ENCODE measurements at regions not wholly inside any gene's neighbourhood (a gene's known extent, or its start where the extent isn't known, plus 50 kb on each side); places are given as distances from the start of the nearest gene placed in this dataset.
A peak's percentile ranks its signal among the peaks of the same experiment; 100 is the strongest.

- no peaks in the 10 kb centered on the region for H3K4me1 ChIP-seq (ENCODE audit: control insufficient read depth in 1 of 2, insufficient read depth in 2 of 2, low read length in 2 of 2)
- intact Hi-C loops (cut with DNase I) = no loop called here
- H3K36me3 ChIP-seq (ENCODE audit: control insufficient read depth in 1 of 2, insufficient read depth in 2 of 2, low read length in 1 of 2) = no peaks in the 10 kb centered on the region
- H3K9me3 ChIP-seq (ENCODE audit: control insufficient read depth, low read length) = peaks cover 3% of the 10 kb centered on the region
- DNase-seq = no peak
- no peak for ATAC-seq (ENCODE audit: low FRiP score)
- H3K27ac ChIP-seq (ENCODE audit: low read depth in 1 of 2, low read length in 2 of 2) = no peak overlapping the region
- WGBS, 2 donors = 96 to 100% methylated on average over 2 of the region's 2 CpGs
- no peak overlapping the region for H3K4me3 ChIP-seq (ENCODE audit: low read length in 2 of 2)
- no peaks in the 10 kb centered on the region for H3K27me3 ChIP-seq (ENCODE audit: control insufficient read depth in 1 of 2, insufficient read depth in 2 of 2, low read length in 1 of 2)
These were observed 427.6 kb upstream of the SEMA6D start for GRCh38 chr15:47289656-47290055.

- Histone ChIP-seq H3K27me3 (ENCODE audit: control insufficient read depth in 1 of 2, insufficient read depth in 2 of 2, low read length in 1 of 2) (no peaks in the 10 kb centered on the region), H3K4me3 (ENCODE audit: low read length in 2 of 2) (no peak overlapping the region), H3K36me3 (ENCODE audit: control insufficient read depth in 1 of 2, insufficient read depth in 2 of 2, low read length in 1 of 2) (no peaks in the 10 kb centered on the region), H3K27ac (ENCODE audit: low read depth in 1 of 2, low read length in 2 of 2) (no peak overlapping the region), H3K9me3 (ENCODE audit: control insufficient read depth, low read length) (peaks cover 1% of the 10 kb centered on the region), H3K4me1 (ENCODE audit: control insufficient read depth in 1 of 2, insufficient read depth in 2 of 2, low read length in 2 of 2) (no peaks in the 10 kb centered on the region)
- ATAC-seq (ENCODE audit: low FRiP score) (no peak), DNase-seq (no peak)
- intact Hi-C loops (cut with DNase I) = no loop called here
- 54 to 60% methylated on average over 2 of the region's 2 CpGs for WGBS, 2 donors
These were observed 425.5 kb upstream of the SEMA6D start for GRCh38 chr15:47291767-47292166.

GRCh38 chr15:47292638-47293190, 424.6 kb upstream of the SEMA6D start:
- DNase-seq (no peak), ATAC-seq (ENCODE audit: low FRiP score) (peak; percentile 13)
- intact Hi-C loops (cut with DNase I) = no loop called here
- Histone ChIP-seq H3K4me1 (ENCODE audit: control insufficient read depth in 1 of 2, insufficient read depth in 2 of 2, low read length in 2 of 2) (no peaks in the 10 kb centered on the region), H3K4me3 (ENCODE audit: low read length in 2 of 2) (no peak overlapping the region), H3K27me3 (ENCODE audit: control insufficient read depth in 1 of 2, insufficient read depth in 2 of 2, low read length in 1 of 2) (no peaks in the 10 kb centered on the region), H3K27ac (ENCODE audit: low read depth in 1 of 2, low read length in 2 of 2) (no peak overlapping the region), H3K9me3 (ENCODE audit: control insufficient read depth, low read length) (no peaks in the 10 kb centered on the region), H3K36me3 (ENCODE audit: control insufficient read depth in 1 of 2, insufficient read depth in 2 of 2, low read length in 1 of 2) (no peaks in the 10 kb centered on the region)
- 62 to 66% methylated on average over 6 of the region's 6 CpGs for WGBS, 2 donors

- DNase-seq (peak in 1 of 2 donors; percentile 84), ATAC-seq (ENCODE audit: low FRiP score) (peak; percentile 92)
- no peaks in the 10 kb centered on the region for H3K27me3 ChIP-seq (ENCODE audit: control insufficient read depth in 1 of 2, insufficient read depth in 2 of 2, low read length in 1 of 2)
- no peak overlapping the region for H3K4me3 ChIP-seq (ENCODE audit: low read length in 2 of 2)
- no peak overlapping the region for H3K27ac ChIP-seq (ENCODE audit: low read depth in 1 of 2, low read length in 2 of 2)
- H3K9me3 ChIP-seq (ENCODE audit: control insufficient read depth, low read length) = no peaks in the 10 kb centered on the region
- no peaks in the 10 kb centered on the region for H3K4me1 ChIP-seq (ENCODE audit: control insufficient read depth in 1 of 2, insufficient read depth in 2 of 2, low read length in 2 of 2)
- 18 to 19% methylated on average over 6 of the region's 6 CpGs for WGBS, 2 donors
- intact Hi-C loops (cut with DNase I) = no loop called here
- H3K36me3 ChIP-seq (ENCODE audit: control insufficient read depth in 1 of 2, insufficient read depth in 2 of 2, low read length in 1 of 2) = no peaks in the 10 kb centered on the region
These were observed 423.7 kb upstream of the SEMA6D start for GRCh38 chr15:47293466-47294162.

- no peak for DNase-seq
- H3K27me3 ChIP-seq (ENCODE audit: control insufficient read depth in 1 of 2, insufficient read depth in 2 of 2, low read length in 1 of 2) = no peaks in the 10 kb centered on the region
- no peaks in the 10 kb centered on the region for H3K9me3 ChIP-seq (ENCODE audit: control insufficient read depth, low read length)
- intact Hi-C loops (cut with DNase I) = no loop called here
- H3K36me3 ChIP-seq (ENCODE audit: control insufficient read depth in 1 of 2, insufficient read depth in 2 of 2, low read length in 1 of 2) = no peaks in the 10 kb centered on the region
- no peaks in the 10 kb centered on the region for H3K4me1 ChIP-seq (ENCODE audit: control insufficient read depth in 1 of 2, insufficient read depth in 2 of 2, low read length in 2 of 2)
- WGBS, 2 donors = 57 to 72% methylated on average over 3 of the region's 3 CpGs
- no peak overlapping the region for H3K4me3 ChIP-seq (ENCODE audit: low read length in 2 of 2)
- H3K27ac ChIP-seq (ENCODE audit: low read depth in 1 of 2, low read length in 2 of 2) = no peak overlapping the region
- ATAC-seq (ENCODE audit: low FRiP score) = no peak
These were observed 422.5 kb upstream of the SEMA6D start for GRCh38 chr15:47294765-47295259.

GRCh38 chr15:47296881-47297280, 420.4 kb upstream of the SEMA6D start:
- 91 to 95% methylated on average over 4 of the region's 4 CpGs for WGBS, 2 donors
- DNase-seq (no peak), ATAC-seq (ENCODE audit: low FRiP score) (no peak)
- Histone ChIP-seq H3K4me1 (ENCODE audit: control insufficient read depth in 1 of 2, insufficient read depth in 2 of 2, low read length in 2 of 2) (no peaks in the 10 kb centered on the region), H3K36me3 (ENCODE audit: control insufficient read depth in 1 of 2, insufficient read depth in 2 of 2, low read length in 1 of 2) (no peaks in the 10 kb centered on the region), H3K4me3 (ENCODE audit: low read length in 2 of 2) (no peak overlapping the region), H3K27me3 (ENCODE audit: control insufficient read depth in 1 of 2, insufficient read depth in 2 of 2, low read length in 1 of 2) (no peaks in the 10 kb centered on the region), H3K9me3 (ENCODE audit: control insufficient read depth, low read length) (no peaks in the 10 kb centered on the region), H3K27ac (ENCODE audit: low read depth in 1 of 2, low read length in 2 of 2) (no peak overlapping the region)
- intact Hi-C loops (cut with DNase I) = no loop called here

- ATAC-seq (ENCODE audit: low FRiP score) (no peak), DNase-seq (no peak)
- no peaks in the 10 kb centered on the region for H3K36me3 ChIP-seq (ENCODE audit: control insufficient read depth in 1 of 2, insufficient read depth in 2 of 2, low read length in 1 of 2)
- H3K27ac ChIP-seq (ENCODE audit: low read depth in 1 of 2, low read length in 2 of 2) = no peak overlapping the region
- H3K9me3 ChIP-seq (ENCODE audit: control insufficient read depth, low read length) = no peaks in the 10 kb centered on the region
- intact Hi-C loops (cut with DNase I) = no loop called here
- 14 to 20% methylated on average over 5 of the region's 5 CpGs for WGBS, 2 donors
- no peaks in the 10 kb centered on the region for H3K4me1 ChIP-seq (ENCODE audit: control insufficient read depth in 1 of 2, insufficient read depth in 2 of 2, low read length in 2 of 2)
- no peak overlapping the region for H3K4me3 ChIP-seq (ENCODE audit: low read length in 2 of 2)
- no peaks in the 10 kb centered on the region for H3K27me3 ChIP-seq (ENCODE audit: control insufficient read depth in 1 of 2, insufficient read depth in 2 of 2, low read length in 1 of 2)
These were observed 417.4 kb upstream of the SEMA6D start for GRCh38 chr15:47299846-47300434.

- Histone ChIP-seq H3K4me3 (ENCODE audit: low read length in 2 of 2) (no peak overlapping the region), H3K4me1 (ENCODE audit: control insufficient read depth in 1 of 2, insufficient read depth in 2 of 2, low read length in 2 of 2) (no peaks in the 10 kb centered on the region), H3K27me3 (ENCODE audit: control insufficient read depth in 1 of 2, insufficient read depth in 2 of 2, low read length in 1 of 2) (no peaks in the 10 kb centered on the region), H3K27ac (ENCODE audit: low read depth in 1 of 2, low read length in 2 of 2) (no peak overlapping the region), H3K36me3 (ENCODE audit: control insufficient read depth in 1 of 2, insufficient read depth in 2 of 2, low read length in 1 of 2) (no peaks in the 10 kb centered on the region), H3K9me3 (ENCODE audit: control insufficient read depth, low read length) (no peaks in the 10 kb centered on the region)
- no peak for ATAC-seq (ENCODE audit: low FRiP score)
- DNase-seq = no peak
- intact Hi-C loops (cut with DNase I) = no loop called here
These were observed 416.7 kb upstream of the SEMA6D start for GRCh38 chr15:47300596-47300995.

- H3K27me3 ChIP-seq (ENCODE audit: control insufficient read depth in 1 of 2, insufficient read depth in 2 of 2, low read length in 1 of 2) = no peaks in the 10 kb centered on the region
- no peaks in the 10 kb centered on the region for H3K4me1 ChIP-seq (ENCODE audit: control insufficient read depth in 1 of 2, insufficient read depth in 2 of 2, low read length in 2 of 2)
- intact Hi-C loops (cut with DNase I) = no loop called here
- WGBS, 2 donors = 37 to 38% methylated on average over 3 of the region's 3 CpGs
- H3K36me3 ChIP-seq (ENCODE audit: control insufficient read depth in 1 of 2, insufficient read depth in 2 of 2, low read length in 1 of 2) = no peaks in the 10 kb centered on the region
- no peaks in the 10 kb centered on the region for H3K9me3 ChIP-seq (ENCODE audit: control insufficient read depth, low read length)
- ATAC-seq (ENCODE audit: low FRiP score) = no peak
- H3K4me3 ChIP-seq (ENCODE audit: low read length in 2 of 2) = no peak overlapping the region
- DNase-seq = no peak
- H3K27ac ChIP-seq (ENCODE audit: low read depth in 1 of 2, low read length in 2 of 2) = no peak overlapping the region
These were observed 415.8 kb upstream of the SEMA6D start for GRCh38 chr15:47301481-47301880.

All from aorta (tissue), 5 donors.